ENCODE measurements at regions not wholly inside any gene's neighbourhood (a gene's known extent, or its start where the extent isn't known, plus 50 kb on each side); places are given as distances from the start of the nearest gene placed in this dataset.

DNA sequence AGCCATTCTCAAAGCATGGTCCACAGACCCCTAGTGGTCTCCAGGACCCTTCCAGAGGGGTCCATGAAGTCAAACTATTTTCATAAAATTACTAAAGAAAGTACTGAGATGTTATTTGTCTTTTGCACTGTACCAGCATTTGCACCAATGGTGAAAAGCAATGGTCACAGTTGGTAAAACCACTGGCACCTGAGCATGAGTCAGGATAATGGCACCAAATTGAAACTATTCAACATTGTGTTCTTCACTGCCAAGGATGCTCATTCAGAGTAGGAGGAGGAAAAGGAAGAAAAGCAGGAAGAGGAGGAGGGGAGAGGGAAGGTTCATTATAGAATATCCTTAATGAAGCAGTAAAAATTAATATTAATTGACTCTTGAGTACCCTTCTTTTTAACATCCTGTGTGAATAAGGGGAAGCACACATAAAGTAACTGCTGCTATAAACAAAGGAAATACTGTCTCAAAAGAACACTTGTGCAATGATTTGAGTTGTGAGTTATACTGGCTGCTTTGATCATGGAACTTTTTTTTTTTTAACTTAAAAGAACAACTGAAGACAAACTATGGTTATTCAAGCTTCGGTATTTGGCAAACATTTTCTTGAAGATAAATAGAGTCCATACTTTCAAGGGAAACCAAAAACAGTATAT, 60.2 kb downstream of the MPP7 start:
- TF ChIP-seq, protein P1, sequence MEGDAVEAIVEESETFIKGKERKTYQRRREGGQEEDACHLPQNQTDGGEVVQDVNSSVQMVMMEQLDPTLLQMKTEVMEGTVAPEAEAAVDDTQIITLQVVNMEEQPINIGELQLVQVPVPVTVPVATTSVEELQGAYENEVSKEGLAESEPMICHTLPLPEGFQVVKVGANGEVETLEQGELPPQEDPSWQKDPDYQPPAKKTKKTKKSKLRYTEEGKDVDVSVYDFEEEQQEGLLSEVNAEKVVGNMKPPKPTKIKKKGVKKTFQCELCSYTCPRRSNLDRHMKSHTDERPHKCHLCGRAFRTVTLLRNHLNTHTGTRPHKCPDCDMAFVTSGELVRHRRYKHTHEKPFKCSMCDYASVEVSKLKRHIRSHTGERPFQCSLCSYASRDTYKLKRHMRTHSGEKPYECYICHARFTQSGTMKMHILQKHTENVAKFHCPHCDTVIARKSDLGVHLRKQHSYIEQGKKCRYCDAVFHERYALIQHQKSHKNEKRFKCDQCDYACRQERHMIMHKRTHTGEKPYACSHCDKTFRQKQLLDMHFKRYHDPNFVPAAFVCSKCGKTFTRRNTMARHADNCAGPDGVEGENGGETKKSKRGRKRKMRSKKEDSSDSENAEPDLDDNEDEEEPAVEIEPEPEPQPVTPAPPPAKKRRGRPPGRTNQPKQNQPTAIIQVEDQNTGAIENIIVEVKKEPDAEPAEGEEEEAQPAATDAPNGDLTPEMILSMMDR (IDR thresholded peaks at IDR 0.05): no peak
- TF ChIP-seq POLR2A (IDR thresholded peaks at IDR 0.05): no peak

Measured in uterus (tissue), 2 donors.